IPS-20b (cell line): ENCODE measurements at regions not wholly inside any gene's neighbourhood (a gene's known extent, or its start where the extent isn't known, plus 50 kb on each side); places are given as distances from the start of the nearest gene placed in this dataset.

Experiments used
- H3K27ac ChIP-seq: one replicate; pipeline ENCODE4 v1.5.1; 2013; ENCODE audit warnings: low read length
- H3K27me3 ChIP-seq: 2 replicates; pipeline ENCODE4 v1.6.1; 2013; ENCODE audit warnings: mild to moderate bottlenecking, low read length, inconsistent platforms; ENCODE audit not compliant: insufficient read depth
- H3K36me3 ChIP-seq: 2 replicates; pipeline ENCODE4 v1.6.1; 2013; ENCODE audit warnings: low read depth, mild to moderate bottlenecking, inconsistent platforms, low read length, moderate library complexity; ENCODE audit not compliant: insufficient read depth
- H3K4me1 ChIP-seq: 2 replicates; pipeline ENCODE4 v1.6.1; 2013; ENCODE audit warnings: mild to moderate bottlenecking, control low read depth, inconsistent platforms, low read length, moderate library complexity; ENCODE audit not compliant: insufficient read depth
- H3K4me3 ChIP-seq: 2 replicates; pipeline ENCODE4 v1.5.1; 2013; ENCODE audit warnings: mild to moderate bottlenecking, low read length, inconsistent platforms
- H3K9ac ChIP-seq: 2 replicates; pipeline ENCODE4 v1.6.1; 2013; ENCODE audit warnings: low read depth, mild to moderate bottlenecking, inconsistent platforms, low read length, moderate library complexity
- H3K9me3 ChIP-seq: 2 replicates; pipeline ENCODE4 v1.6.1; 2013; ENCODE audit warnings: mild to moderate bottlenecking, low read depth, low read length, inconsistent platforms; ENCODE audit not compliant: insufficient read depth

- no peaks in the 10 kb centered on the region for H3K4me1 ChIP-seq
- H3K9ac ChIP-seq = no peak overlapping the region
- H3K27ac ChIP-seq = no peak overlapping the region
- H3K4me3 ChIP-seq = no peak overlapping the region
- H3K36me3 ChIP-seq = no peaks in the 10 kb centered on the region
- no peaks in the 10 kb centered on the region for H3K27me3 ChIP-seq
- H3K9me3 ChIP-seq = peaks cover 20% of the 10 kb centered on the region; the same call in 1 of the 2 replicates
These were observed 110.1 kb upstream of the MOCS2 start for GRCh38 chr5:53219610-53220009.

DNA sequence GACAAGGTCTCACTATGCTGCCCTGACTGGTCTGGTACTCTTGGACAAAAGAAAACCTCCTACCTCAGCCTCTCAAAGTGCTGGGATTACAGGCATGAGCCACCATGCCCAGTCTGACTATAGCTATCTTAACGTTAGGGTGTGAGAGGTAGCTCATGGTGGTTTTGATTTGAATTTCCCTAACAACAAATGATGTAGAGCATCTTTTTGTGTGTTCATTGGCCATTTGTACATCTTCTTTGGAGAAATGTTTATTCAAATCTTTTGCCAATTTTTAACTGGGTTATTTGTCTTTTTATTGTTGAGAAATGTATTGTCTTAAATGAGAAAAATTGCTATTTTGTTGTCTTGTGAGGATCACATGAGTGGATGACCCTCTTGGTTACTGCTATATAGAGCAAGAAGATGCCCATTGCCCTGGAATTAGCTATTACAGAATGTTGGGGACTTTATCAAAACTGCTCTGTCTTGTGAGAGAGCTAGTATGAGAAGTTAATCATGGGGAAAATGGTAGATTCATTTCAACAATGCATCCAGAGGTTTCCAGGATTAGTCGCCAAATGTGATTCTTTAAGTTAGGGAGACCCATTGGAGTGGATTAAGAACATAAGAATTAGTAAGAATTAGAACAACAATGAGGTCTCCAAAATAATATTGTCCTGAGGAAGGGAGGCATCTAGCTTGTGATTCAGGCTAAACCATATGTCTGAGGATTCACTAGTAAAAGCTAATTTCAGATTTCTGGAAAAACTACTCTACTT is 124.3 kb upstream of the MOCS2 start:
- Histone ChIP-seq H3K9ac (no peak overlapping the region), H3K27ac (no peak overlapping the region), H3K9me3 (peaks cover 8% of the 10 kb centered on the region; the same call in 1 of the 2 replicates), H3K27me3 (no peaks in the 10 kb centered on the region), H3K4me3 (no peak overlapping the region), H3K36me3 (no peaks in the 10 kb centered on the region), H3K4me1 (no peaks in the 10 kb centered on the region)

GRCh38 chr5:53236683-53237082 is 127.1 kb upstream of the MOCS2 start:
- H3K27ac ChIP-seq = no peak overlapping the region
- no peaks in the 10 kb centered on the region for H3K27me3 ChIP-seq
- no peaks in the 10 kb centered on the region for H3K4me1 ChIP-seq
- no peak overlapping the region for H3K9ac ChIP-seq
- no peak overlapping the region for H3K4me3 ChIP-seq
- H3K36me3 ChIP-seq = no peaks in the 10 kb centered on the region
- H3K9me3 ChIP-seq = no peaks in the 10 kb centered on the region; the same call in 1 of the 2 replicates

GRCh38 chr5:53237876-53238275 is 128.3 kb upstream of the MOCS2 start:
- Histone ChIP-seq H3K9me3 (no peaks in the 10 kb centered on the region; the same call in 1 of the 2 replicates), H3K36me3 (no peaks in the 10 kb centered on the region), H3K4me1 (no peaks in the 10 kb centered on the region), H3K27me3 (no peaks in the 10 kb centered on the region), H3K27ac (no peak overlapping the region), H3K9ac (no peak overlapping the region), H3K4me3 (no peak overlapping the region)

GRCh38 chr5:53239301-53239990 is 129.9 kb upstream of the MOCS2 start:
- H3K9me3 ChIP-seq = no peaks in the 10 kb centered on the region
- no peaks in the 10 kb centered on the region for H3K4me1 ChIP-seq
- no peaks in the 10 kb centered on the region for H3K36me3 ChIP-seq
- no peak overlapping the region for H3K9ac ChIP-seq
- no peak overlapping the region for H3K27ac ChIP-seq
- no peaks in the 10 kb centered on the region for H3K27me3 ChIP-seq
- no peak overlapping the region for H3K4me3 ChIP-seq

GRCh38 chr5:53240661-53241060 is 131.1 kb upstream of the MOCS2 start:
- Histone ChIP-seq H3K27ac (no peak overlapping the region), H3K9ac (no peak overlapping the region), H3K4me3 (no peak overlapping the region), H3K27me3 (no peaks in the 10 kb centered on the region), H3K36me3 (no peaks in the 10 kb centered on the region), H3K9me3 (no peaks in the 10 kb centered on the region), H3K4me1 (no peaks in the 10 kb centered on the region)

DNA sequence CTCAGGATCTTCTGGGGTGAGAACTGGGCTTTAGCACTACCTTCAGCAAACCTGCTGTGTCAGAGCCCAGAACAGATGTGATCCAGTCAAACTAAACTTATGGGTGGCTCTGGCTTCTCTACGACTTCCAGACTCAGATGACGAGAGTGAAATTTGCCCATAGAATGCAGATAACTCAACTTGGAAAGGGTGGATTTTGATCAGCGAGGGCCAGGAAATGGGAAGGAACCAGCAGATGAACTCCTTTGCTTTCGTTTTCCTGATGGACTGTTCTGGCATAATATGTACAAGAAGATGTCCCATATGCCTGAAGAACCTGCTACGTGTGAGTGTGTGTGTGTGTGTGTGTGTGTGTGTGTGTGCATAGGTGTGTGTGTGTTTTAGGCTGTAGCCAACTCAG is 132.0 kb upstream of the MOCS2 start:
- Histone ChIP-seq H3K4me1 (no peaks in the 10 kb centered on the region), H3K27ac (no peak overlapping the region), H3K27me3 (no peaks in the 10 kb centered on the region), H3K9ac (no peak overlapping the region), H3K9me3 (no peaks in the 10 kb centered on the region), H3K36me3 (no peaks in the 10 kb centered on the region), H3K4me3 (no peak overlapping the region)

- Histone ChIP-seq H3K4me3 (no peak overlapping the region), H3K27ac (no peak overlapping the region), H3K9me3 (no peaks in the 10 kb centered on the region), H3K27me3 (no peaks in the 10 kb centered on the region), H3K9ac (no peak overlapping the region), H3K36me3 (no peaks in the 10 kb centered on the region), H3K4me1 (no peaks in the 10 kb centered on the region)
These were observed 133.8 kb upstream of the MOCS2 start for GRCh38 chr5:53243403-53243802.

GRCh38 chr5:53246042-53246836 is 136.7 kb upstream of the MOCS2 start:
- Histone ChIP-seq H3K4me3 (no peak overlapping the region), H3K4me1 (no peaks in the 10 kb centered on the region), H3K36me3 (no peaks in the 10 kb centered on the region), H3K9me3 (no peaks in the 10 kb centered on the region), H3K27me3 (no peaks in the 10 kb centered on the region), H3K9ac (no peak overlapping the region), H3K27ac (no peak overlapping the region)

DNA sequence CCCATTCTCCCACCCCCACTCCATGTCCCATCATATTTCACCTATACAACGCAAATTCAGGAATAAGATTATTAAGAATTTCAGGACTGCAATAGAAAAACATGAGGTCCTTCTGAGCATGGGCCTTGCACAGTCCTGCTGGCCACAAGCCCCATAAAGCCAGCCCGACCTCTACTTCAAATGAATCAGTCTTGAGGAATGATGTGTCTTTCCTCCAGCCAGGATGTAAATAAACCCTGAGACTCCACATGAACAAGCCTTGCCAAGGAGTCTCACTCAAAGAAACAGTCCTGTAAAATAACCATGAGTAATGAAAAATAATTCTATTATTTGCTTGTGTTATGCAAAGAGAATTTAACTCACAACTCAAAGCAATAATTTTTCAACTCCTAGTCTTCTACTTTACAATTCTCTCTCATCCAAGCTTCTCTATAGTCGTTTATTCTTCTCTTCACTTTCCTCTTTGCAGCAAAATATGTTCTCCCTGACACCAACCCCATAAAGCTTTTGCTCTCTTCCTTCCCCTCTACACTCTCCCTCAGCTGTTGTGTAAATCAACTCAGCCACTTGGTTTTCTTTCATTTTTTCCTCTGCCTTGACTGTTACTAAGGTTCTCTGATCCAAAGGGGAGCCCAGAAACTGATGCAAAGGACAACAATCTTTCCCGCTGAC is 140.1 kb upstream of the MOCS2 start:
- Histone ChIP-seq H3K9ac (no peak overlapping the region), H3K9me3 (no peaks in the 10 kb centered on the region), H3K4me3 (no peak overlapping the region), H3K36me3 (no peaks in the 10 kb centered on the region), H3K4me1 (no peaks in the 10 kb centered on the region), H3K27me3 (no peaks in the 10 kb centered on the region), H3K27ac (no peak overlapping the region)

- no peak overlapping the region for H3K27ac ChIP-seq
- no peak overlapping the region for H3K4me3 ChIP-seq
- no peaks in the 10 kb centered on the region for H3K9me3 ChIP-seq
- no peak overlapping the region for H3K9ac ChIP-seq
- no peaks in the 10 kb centered on the region for H3K27me3 ChIP-seq
- no peaks in the 10 kb centered on the region for H3K4me1 ChIP-seq
- no peaks in the 10 kb centered on the region for H3K36me3 ChIP-seq
These were observed 140.6 kb upstream of the MOCS2 start for GRCh38 chr5:53250201-53250550.
